HG02852 (cell line): ENCODE measurements at regions not wholly inside any gene's neighbourhood (a gene's known extent, or its start where the extent isn't known, plus 50 kb on each side); places are given as distances from the start of the nearest gene placed in this dataset.
"Not testable (repeated sequence)": the region's sequence is repeated elsewhere in the genome, so short reads cannot be mapped to it uniquely, and the experiment has no call there.

Experiments used
- ATAC-seq: cut with Tn5 transposase; IDR thresholded peaks from one replicate; pipeline ENCODE4 v1.9.1; 2021; ENCODE audit warnings: mild to moderate bottlenecking, moderate library complexity; ENCODE audit not compliant: unreplicated experiment

DNA sequence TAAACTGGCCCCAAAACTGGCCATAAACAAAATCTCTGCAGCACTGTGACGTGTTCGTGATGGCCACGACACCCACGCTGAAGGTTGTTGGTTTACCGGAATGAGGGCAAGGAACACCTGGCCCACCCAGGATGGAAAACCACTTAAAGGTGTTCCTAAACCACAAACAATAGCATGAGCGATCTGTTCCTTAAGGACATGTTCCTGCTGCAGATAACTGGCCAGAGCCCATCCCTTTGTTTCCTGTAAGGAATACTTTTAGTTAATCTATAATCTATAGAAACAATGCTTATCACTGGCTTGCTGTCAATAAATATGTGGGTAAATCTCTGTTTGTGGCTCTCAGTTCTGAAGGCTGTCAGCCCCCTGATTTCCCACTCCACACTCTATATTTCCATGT, 305.2 kb upstream of the RPS23 start:
- ATAC-seq, result not testable (repeated sequence)

- ATAC-seq, result no peak
Observed at GRCh38 chr5:82564963-82565362, 286.8 kb upstream of the RPS23 start.

- ATAC-seq, result no peak
Observed at GRCh38 chr5:82563745-82564144, 285.6 kb upstream of the RPS23 start.

- ATAC-seq, result no peak
Observed at GRCh38 chr5:82562696-82563240, 284.6 kb upstream of the RPS23 start.

DNA sequence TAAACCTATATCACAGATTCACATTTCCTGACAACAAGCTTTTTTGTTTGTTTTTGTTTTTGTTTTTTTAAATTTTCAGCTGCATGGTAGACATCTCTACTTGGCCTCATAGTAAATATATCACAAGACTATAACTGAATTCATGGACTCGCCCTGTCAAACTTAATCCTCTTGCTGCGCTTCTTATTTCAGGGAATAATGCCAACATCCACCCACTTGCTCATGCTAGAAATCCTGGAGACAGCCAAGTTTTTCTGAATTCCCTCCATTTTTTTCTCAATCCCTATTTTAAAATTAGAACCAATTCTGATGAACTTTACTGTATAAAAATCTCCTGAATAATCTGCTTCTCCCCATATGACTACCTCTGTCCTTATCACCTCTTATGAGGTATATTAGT, 283.6 kb upstream of the RPS23 start:
- ATAC-seq, result no peak

DNA sequence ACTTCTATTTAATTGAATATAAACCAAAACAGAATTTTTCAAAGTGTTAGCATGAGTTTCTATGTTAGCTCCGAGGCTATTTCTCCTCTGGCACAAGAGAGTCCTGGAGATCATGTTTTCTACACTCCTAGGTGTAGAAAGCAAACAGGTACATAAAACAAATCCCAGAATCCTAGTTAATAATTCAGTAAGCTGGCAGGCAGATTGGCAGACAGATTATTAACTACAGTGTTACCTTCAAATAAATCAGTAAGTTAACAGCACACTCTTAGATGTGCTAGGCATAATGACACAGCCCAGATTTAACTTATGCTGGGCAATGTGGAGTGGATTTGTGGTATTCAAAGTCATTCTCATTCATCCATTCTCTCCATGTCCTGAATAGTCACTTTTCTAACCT, 282.8 kb upstream of the RPS23 start:
- ATAC-seq, result no peak

GRCh38 chr5:82560561-82560960, 282.4 kb upstream of the RPS23 start:
- no peak for ATAC-seq

DNA sequence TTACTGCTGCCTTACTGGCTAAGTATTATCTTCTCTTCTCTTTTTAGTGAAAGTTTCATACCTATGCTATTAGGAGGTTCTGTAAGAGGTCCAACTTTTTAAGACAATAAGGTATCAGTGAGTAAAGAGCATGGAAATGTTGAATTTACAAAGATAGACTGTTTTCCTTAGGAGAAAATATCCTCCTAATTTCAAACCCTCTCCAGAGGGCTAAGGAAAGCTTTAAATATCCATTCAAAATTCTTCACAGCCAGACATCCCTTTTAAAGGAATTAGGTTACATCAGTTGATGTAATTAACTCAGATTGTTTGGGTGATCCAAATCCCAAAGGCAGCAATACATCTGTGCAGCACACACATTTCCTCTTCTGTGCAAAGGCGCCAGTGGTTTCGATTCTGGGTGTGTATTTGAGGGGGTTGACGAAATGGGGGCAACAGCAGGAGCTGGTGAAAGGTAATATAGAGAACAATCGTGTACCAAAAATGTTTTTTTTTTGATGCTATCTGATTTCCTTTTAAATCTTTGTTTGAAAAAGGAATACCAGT, 273.8 kb upstream of the RPS23 start:
- ATAC-seq, result no peak

- no peak for ATAC-seq
Observed at GRCh38 chr5:82551192-82551591, 273.0 kb upstream of the RPS23 start.

DNA sequence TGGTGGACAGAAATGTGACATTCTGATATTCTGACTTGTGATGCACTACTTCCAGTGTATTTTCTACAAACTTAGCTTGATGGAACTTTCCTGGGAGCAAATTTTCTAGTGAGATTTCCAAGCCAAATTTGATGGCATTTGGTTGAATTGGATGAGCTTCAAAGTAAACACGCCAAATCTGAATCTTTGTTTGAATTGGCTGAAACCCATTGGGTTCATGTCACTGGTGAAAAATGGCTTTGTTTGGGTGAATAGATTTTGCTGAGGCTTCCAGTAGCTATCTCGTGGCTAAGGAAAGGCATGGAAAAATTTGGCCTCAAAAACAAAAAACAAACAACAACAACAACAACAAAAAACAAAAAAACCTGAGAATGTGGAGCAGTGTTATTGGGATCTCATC, 271.1 kb upstream of the RPS23 start:
- ATAC-seq, result no peak

GRCh38 chr5:82544004-82544403, 265.9 kb upstream of the RPS23 start:
- no peak for ATAC-seq

DNA sequence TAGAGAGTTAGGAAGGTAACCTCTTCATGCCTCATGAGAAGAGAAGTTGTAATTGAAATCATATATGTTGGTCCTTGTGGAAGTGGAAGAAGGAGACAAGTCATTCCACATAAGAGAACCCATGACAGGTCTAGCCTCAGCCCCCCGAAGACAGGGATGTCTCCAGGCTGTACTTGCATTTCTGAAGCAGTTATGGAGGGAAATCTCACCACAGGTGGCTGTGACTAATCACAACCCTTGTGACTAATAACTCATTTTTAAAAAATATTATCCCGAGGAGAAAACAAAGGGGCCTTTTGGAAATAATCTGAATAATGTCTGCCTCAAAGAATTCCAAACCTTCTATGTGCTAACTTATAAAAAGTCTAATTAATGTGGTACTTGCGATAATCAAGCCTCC, 262.1 kb upstream of the RPS23 start:
- no peak for ATAC-seq

- ATAC-seq, result no peak
Observed at GRCh38 chr5:82538339-82539034, 260.3 kb upstream of the RPS23 start.

DNA sequence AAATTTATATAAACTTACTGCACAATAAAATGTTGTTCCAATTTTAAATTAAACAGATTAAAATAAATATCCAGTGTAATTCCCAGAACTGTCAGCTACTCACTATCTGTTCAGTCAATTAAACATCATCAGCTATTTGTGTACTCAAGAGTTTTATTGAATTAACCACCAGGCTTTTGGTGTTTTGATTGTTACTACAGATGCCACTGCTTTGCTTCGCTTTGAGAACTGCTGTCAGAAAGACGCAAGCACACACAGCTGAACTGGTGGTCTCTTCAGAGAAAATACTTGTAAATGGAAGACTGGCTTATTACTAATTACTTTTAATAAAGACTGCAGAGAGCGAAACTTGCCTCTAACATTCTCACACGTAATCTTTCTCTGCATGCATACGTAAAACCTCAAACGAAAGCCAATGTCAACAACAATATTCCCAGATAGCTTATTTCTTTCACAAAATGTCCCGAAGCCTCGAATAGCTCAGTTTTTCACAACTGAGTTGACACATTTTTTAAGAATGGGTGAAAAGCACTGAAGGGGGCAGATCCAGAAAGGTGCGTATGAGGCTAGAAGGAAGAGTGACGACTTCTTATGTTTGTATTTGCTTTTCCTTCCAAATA, 259.6 kb upstream of the RPS23 start:
- no peak for ATAC-seq

DNA sequence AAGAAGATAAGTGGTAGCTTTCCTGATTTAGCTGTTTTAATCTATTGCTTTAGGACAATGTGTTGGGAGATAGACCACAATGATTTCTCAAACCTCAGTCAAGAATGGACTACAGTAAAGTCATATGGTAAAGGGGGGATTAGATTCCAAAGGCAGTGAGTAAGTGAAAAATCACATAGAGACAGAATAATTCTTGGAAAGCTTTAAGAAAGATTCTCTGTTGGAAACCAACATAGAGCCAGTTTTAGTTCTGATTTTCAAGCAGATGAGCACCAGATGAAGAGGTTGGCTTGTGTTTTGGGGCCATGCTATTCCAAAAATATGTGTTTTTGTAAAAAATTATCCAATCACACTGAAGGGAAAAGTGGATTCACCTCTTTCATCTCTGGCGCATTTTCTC, 256.8 kb upstream of the RPS23 start:
- ATAC-seq, result no peak

GRCh38 chr5:82532075-82532474, 253.9 kb upstream of the RPS23 start:
- ATAC-seq, result not testable (repeated sequence)

- ATAC-seq, result no peak
Observed at GRCh38 chr5:82526540-82526939, 248.4 kb upstream of the RPS23 start.

DNA sequence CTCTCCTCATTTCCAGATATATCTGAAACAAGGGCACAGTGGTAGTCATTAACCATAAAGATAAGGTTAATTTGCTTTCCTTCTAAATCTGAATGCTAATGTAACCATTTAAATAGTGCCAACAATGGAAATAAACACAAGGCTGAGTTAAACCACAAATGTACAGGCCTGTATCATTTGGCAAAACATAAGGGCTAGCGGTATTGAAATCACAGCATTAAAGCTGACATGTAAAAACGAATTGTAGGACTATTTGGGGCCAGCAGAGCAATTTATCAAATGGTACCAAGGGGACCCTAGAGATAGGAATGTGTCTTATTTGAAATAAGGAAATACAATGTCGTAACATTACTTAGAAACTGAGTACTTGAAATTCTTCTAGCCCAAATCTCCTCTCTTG, 247.5 kb upstream of the RPS23 start:
- ATAC-seq, result no peak

- no peak for ATAC-seq
Observed at GRCh38 chr5:82523633-82524032, 245.5 kb upstream of the RPS23 start.

- ATAC-seq, result no peak
Observed at GRCh38 chr5:82522897-82523296, 244.7 kb upstream of the RPS23 start.

DNA sequence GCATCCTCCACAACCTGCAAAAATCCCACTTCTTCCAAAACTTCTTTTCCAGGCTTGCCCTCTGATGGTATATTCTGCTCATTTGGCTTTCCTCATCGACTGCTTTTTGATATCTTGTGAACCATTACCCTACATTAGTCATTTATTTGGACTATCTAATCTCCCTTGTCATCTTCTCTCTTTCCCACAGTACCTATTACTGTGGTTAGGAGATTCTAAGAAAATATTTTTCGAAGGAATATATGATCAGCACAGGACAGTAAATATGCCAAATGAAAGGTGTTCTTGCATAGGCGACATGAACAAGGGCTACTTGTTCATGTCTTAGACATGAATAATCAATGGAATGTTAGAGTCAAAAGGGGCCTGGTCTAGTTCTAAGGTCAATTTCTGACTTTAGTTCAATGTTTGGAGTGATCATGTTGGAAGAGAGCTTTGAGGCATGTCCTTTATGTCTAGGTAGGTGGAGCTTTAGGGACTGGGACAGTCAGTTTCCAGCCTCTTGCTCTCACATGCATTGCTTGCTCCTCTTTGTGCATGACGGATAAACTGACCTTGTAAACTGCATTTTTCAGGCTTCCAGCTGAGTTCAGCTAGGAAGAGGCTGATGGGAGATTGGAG, 243.4 kb upstream of the RPS23 start:
- no peak for ATAC-seq

GRCh38 chr5:82519558-82519957, 241.4 kb upstream of the RPS23 start:
- ATAC-seq, result no peak
